Activated CD4-positive, alpha-beta T cell treated with anti-CD3 and anti-CD28 coated beads for 48 hours (primary cell): ENCODE measurements at regions not wholly inside any gene's neighbourhood (a gene's known extent, or its start where the extent isn't known, plus 50 kb on each side); places are given as distances from the start of the nearest gene placed in this dataset.

Source experiments
- DNase-seq: peaks from one replicate; pipeline ENCODE4 v3.0.0-alpha.2; 2020

DNA sequence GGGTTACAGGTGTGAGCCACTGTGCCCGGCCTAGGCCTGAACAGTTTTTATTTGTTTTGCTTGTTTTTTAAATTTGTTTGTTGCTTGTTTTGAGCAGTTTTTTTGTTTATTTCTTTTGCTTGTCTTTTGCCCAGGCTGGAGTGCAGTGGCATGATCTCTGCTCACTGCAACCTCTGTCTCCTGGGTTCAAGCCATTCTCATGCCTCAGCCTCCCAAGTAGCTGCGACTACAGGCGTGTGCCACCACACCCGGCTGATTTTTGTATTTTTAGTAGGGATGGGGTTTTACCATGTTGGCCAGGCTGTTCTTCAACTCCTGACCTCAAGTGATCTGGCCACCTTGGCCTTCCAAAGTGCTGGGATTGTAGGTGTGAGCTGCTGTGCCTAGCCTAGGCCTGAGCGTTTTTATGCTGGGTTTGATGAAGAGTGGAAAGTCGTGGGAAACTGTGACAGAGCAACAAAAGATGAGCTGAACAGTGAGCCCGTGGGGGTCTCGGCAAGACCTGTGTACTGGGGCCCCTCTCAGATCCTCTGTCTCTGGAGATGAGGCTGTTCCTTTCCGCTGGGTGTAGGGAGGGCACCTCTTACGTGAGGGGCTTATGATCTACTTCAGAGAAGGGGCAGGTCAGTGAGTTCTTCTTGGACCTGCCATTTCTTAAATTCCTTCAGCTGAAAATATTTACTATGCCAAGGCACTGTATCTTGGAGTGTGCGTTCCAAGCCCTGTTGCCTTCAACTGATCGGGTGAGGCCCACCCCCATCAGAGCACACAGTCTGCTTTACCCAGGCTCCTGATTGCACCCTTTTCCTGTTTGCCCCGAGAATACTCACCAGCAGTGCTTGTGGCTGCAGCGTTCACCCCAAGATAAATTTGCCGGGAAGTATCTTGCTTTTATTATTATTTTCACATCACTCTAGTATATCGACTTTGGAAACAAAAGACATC lies 322.1 kb downstream of the SEC14L1 start:
- no peak for DNase-seq

DNA sequence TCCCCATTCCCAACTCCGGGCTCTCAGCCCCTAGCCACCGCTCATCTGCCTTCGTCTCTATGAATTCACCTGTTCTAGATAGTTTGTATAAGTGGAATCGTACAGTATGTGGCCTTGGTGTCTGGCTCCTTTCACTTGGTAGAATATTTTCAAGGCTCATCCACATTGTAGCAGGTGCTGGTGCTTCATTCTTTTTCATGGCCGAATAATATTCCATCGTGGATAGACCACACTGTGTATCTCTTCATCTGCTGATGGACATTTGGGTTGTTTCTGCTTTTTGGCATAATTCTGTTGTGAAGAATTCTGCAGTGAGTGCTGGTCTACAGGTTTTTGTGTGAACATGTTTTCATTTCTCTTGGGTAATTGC lies 324.2 kb downstream of the SEC14L1 start:
- no peak for DNase-seq

DNA sequence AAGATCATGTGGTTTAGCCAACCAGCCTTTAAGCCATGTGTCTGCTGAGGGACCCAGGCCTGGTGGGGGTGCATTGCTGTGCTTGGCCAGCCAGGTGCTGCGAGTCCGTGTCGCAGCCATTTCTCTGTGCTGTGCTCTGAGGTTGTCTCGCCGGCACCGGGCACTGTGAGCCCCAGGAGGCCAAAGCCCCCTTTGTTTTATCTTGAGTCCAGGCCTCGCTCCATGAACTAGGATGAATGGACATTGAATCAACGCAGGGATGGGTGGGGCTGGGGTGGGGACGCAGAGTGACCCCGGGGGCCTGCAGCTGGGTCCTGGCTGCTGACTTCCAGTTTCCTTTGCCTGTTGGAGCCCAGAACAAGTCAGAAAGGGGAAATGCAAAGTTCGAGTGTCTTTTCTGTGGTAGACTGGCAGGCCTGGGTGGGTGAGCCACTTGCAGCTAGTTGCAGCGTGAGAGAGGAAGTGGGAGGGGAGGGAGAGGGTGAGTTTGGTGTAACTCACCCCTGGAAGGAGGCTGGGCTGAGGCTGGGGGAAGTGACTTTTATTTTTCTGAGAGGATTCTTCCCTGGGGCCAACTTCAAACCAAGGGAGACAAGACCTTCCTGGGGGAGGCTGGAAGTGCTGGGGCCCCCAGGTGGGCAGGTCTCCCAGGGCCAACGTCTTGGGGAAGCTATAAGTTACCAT lies 324.7 kb downstream of the SEC14L1 start:
- peak; percentile 84 for DNase-seq

DNA sequence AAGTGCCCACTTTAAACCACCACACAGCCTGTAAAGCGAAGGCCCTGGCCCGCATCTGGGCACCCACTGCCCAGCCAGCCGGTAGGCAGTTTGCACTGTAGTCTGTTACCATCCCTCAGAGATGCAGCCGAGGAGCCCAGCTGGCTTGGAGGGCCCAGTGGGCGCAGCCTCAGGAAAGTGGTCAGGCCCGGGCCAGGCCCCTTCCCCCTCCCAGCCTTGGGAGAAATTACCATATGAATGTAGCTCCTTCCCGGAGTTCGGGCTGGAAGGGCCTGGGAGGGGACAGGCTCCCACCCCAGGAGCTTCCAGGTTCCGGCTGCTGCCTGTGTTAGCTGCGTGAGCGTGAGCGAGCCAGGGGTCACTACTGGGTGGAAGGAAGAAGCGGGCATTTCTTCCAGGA lies 325.4 kb downstream of the SEC14L1 start:
- DNase-seq: no peak

DNA sequence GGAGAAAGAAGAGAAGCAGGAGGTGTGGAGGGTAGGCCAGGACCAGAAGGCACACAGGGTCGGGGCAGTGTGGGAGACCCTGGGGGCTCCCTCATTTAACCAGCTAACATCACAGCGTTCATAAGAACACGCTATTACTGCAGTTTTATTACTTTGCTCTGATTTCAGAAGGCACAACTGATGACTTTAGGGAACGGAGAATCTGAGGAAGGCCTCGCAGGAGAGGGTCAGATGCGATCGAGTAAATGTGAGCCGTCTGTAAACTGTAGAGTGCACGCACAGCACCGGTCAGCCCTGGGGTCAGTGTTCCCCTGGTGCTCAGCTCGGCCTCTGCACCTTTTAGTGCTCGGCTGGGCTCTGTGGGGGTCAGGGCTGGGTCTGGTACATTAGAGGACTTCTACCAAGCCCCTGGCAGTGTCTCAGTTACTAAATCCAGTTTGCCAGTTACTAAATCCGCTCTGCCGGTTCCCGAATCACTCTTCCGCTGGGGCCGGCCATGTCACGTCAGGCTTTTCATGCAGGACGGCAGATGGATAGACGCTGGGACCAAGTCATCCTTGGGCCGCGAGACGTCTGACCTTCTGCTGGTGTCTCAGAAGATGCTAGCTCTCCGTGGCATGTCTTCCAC lies 325.9 kb downstream of the SEC14L1 start:
- DNase-seq: no peak

DNA sequence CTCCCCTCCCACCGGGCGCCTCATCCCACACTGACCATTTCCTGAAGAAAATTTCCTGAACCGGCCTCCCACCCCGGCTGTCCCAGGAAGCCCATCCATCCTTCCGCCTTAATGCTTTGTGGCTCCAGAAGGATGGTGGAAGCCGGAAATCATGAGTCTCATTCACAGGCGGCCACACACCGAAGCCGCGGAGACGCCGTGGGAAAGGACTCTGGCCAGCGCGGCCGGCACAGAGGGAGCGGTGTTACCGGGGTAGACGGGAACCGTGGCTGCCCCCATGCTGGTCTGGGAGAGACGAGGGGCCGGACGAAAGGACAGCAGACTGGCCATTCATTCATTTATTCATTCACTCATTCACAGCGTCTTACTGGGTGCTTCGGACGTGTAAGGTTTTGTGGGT lies 326.8 kb downstream of the SEC14L1 start:
- no peak for DNase-seq

DNA sequence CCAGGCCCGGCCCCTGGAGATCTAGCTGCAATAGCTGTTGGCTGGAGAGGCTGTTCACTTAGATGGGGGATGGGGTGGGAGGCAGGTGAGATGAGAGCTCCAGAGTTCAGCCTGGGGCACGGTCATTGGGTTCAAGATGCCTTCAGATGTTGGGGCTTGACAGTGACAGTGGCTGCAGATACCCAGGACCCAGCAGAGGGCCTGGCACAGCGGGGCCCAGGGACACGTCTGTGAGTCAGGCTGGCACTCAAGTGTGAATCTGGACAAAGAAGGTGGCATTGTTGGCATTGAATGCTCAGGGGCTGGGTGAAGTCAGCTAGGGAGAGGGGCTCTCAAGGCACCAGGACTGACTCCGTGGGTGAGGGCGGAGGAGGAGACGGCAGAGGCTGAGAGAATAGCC lies 328.1 kb downstream of the SEC14L1 start:
- DNase-seq: no peak

DNA sequence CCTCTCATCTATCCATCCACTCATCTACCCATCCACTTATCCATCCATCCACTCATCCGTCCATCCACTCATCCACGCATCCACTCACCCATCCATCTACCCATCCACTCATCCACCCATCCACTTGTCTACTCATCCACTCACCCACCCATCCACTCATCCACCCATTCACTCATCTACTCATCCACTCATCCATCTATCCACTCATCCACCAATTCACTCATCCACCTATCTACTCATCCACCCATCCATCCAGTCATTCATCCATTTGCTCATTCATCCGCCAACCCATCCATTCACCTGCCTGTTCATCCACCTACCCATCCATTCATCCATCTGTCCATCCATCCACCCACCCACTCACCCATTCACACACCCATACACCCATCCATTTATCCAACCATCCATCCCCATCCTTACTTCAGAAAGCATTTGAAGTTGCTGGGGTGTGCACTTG lies 329.6 kb downstream of the SEC14L1 start:
- no peak for DNase-seq

DNA sequence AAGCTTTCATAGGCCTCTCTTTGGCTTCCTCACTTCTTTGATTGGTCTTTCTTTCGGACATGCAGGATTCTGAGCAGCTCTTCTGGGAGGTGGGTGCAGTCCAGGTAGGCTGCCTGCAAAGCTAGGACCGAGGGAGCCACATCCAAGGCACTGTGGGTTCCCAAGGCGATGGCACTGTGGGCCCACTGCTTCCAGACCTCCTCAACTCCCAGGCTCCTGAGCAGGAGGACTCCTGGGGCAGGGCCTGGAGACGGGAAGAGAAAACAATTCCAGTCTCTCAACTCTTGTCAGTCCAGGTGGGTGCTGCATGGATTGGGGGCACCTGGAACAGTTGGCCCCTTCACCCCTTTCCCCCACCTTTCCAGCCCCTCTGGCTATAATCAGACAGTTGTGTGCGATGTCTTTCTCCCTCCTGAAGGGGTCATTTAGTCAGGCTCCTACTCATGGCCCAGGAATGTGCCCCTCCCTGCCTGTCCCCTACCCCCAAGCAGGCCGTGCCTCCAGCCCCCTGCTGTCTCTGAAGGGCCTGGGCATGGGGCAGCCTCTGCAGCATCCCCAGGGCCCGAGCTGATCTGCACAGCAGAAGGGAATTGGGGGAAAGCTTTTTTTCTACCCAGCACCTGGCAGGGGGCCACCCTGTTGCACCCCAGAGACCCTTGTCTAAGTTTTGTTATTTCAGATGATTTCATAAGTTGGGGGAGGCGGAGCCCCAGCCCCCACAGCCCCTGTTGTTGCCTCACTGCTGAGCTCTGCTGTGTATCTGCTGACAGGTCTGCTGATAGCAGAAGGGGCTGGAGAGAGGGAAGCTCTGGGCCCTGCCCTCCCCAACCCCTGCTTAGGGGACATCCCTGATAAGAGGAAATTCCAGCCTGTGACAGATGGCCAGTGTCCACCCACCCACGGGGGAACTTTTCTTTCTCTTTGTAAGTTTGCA lies 330.3 kb downstream of the SEC14L1 start:
- DNase-seq: no peak

DNA sequence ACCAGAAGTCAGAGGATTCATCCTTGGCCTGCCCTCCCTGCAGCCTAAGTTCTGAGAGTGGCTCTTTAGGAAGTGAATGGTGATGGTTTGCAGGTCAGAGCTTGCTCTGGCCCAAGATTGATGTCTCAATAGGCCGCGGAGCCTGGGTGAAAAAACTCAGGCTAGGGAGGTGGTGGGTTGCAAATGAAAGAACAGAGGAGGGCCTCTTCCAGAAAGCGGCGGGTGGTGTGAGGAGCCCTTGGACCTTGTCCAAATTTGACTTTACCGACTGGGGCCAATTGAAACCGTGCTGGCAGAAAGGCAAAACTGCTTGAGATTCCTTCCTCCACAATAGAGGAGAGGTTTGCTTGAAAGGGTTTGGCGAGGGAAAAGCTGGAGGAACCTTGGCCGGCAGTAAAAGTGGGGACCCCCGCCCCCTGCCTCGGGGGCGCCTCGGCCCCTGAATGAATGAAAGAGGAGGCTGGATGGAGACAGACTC lies 331.3 kb downstream of the SEC14L1 start:
- DNase-seq: no peak

DNA sequence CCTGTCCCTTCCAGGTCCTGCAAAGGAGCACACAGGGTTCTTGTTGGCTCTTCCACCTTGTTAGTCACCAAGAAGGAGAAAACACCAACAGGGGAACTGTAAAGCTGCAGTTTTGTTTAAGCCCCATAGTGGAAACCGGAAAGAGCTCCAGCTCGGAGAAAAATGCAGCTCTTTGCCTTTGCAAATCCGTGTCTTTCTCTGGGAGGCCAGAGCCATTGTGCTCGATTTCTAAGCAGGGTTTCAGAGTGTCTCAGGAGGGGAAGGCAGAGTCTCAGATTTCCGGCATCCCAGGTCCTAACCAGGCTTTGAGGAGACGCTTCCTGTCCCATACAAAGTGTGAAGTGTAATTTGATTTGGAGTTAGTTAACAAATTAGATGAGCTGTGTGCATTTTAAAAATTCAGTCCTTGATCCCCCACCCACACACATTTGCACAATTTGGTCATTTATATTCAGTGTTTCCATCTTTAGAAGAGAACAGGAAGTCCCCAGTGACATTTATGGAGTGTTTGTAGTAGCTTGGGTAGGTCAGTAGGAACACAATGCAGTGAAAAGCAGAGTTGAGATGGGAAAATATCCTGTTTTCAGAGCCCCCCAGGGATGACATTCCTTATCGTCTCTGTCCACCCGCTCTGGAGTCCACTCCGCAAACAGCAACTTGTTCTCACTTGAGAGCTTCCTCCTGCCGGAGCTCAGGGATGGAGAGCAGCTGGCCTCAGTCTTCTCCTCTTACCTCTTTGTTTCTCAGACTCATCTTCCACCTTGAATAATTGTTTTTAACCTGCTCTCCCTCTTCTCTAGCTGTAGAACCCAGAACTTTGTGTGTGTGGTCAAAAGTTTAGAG lies 331.9 kb downstream of the SEC14L1 start:
- DNase-seq: peak; percentile 56

DNA sequence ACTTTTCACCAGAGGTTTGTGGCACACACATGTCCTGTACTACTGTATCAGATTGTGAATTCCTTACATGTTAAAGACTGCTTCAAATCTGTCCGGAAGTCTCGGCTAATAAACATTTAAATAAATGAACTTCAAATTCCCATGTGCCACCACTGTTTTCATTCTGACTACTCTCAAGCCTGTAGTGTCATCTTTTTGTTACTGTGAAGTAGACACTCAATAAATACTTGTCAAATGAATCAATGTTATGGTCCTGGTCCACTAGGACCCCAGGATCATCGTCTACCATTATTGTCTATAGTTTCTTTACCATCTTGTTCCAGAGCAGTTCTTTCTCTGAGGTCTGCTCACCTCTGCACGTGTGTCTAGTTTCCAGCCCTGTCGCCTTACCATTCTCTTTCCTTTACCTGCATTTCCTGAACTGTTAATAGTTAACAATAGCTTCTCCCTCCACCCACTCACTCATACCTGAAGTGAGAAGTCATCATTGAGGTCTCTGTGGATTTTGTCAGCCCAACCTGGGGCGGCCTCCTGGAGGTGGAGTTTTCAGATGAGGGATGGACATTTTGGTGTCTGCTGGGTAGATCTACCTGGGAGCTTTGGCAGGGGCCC lies 333.0 kb downstream of the SEC14L1 start:
- peak; percentile 67 for DNase-seq

DNA sequence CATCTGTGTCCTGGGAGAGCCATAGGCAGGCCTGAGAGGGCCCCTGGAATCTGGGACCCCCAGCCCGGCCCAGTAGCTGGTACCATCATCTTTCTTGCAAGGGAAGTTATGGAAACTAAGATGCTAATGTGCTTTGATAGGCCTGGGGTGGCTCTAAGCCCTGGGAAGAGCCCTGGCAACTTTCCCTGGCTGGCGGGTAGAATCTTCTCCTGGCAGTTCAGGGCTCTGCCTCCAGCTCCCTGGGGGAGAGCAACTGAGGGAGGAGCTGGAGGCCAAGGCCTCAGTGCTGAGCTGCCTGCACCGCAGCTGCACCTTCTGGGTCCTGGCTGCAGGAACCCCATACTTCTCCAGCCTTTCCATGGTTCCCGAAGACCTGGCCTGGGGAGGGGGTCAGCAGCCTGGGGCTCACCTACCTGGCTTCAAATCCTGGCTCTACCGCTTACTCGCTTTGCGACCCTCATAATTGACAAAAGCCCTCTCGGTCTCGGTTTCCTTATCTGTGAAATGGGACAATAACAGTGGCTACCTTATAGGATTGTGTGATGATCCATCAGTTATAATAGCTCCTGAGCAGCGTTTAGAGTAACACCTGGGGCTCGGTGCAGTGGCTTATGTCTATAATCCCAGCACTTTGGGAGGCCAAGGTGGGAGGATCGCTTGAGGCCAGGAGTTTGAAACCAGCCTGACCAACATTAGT lies 333.7 kb downstream of the SEC14L1 start:
- no peak for DNase-seq

DNA sequence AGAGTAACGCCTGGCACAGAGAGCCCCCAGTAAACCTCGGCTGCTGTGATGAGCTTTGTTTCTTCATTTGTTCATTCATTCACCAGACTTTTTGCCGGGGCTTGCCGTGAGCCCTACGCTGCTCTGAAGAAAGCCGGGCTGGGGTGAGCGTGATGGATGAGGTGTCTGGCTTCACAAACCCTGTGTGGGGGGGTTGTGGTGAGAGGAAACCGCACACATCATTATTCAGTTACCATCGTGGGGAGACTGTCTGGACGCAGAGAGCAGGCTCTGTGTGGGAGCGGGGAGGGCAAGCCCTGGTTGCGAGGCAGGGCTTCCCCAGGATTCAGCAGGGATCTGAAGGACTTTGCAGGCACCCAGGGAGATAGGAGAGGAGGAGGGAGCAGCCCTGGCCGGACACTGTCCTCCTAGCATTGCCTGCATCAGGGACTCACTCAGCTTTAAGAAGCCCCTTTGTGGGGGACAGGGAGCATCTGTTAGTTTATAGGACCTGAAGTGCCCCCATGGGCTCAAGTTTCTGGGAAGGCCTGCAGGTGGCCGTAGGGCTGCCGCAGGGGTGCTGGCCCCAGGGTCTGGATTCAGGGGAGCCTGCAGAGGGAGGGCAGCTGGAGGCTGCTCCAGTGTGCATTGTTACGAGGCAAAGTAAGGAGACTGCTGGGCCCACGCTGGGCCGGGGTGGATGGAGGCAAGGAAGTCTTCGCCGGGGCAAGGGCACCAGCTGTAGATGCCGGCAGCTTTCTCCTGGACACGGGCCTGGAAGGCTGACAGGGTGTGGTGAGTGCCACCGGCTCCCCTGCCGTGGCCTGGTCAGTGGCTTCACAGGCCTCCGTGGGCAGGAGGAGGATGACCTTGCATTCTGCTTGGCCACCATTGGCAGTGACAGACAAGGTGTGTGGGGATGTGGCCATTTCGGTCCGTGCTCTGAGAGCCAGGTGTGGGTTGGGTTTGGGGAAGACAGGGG lies 334.5 kb downstream of the SEC14L1 start:
- DNase-seq: peak; percentile 81

DNA sequence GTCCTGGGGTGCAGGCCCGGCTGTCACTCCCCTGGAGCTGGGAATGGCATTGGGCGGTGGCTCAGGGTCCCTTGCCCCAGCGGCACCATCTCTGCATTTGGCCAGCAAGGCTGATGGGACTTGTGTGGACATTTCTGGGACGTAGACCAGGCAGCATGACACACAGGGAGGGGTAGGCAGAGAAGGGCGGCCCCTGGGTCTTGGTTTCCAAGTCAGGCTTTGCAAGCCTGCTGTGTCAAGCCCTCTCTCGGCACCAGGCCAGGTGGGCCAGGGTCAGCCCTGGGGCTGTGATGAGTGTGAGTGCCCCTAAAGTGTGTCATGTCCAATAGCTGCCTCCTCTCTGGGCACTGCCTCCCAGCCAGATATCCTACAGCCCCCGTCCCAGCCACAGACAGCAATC lies 335.2 kb downstream of the SEC14L1 start:
- no peak for DNase-seq

DNA sequence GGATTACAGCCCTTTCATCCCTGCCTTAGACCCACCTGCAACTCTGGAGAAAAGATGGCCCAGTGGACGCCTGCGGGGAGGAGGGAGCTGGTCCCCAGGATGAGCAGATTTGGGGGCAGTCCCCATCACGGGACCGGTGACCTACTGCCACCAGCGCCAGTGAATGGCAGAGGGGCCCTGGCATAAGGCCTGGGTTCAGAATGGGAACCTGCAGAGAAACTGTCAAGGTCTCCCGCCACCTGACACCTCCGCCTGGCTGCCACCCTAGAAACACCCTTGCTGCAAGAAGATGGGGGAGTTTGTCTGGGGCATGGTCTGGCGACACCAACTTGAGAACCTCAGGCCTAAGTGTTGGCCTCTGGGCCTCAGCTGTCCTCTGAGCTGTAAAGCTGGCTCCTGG lies 335.7 kb downstream of the SEC14L1 start:
- DNase-seq: no peak

DNA sequence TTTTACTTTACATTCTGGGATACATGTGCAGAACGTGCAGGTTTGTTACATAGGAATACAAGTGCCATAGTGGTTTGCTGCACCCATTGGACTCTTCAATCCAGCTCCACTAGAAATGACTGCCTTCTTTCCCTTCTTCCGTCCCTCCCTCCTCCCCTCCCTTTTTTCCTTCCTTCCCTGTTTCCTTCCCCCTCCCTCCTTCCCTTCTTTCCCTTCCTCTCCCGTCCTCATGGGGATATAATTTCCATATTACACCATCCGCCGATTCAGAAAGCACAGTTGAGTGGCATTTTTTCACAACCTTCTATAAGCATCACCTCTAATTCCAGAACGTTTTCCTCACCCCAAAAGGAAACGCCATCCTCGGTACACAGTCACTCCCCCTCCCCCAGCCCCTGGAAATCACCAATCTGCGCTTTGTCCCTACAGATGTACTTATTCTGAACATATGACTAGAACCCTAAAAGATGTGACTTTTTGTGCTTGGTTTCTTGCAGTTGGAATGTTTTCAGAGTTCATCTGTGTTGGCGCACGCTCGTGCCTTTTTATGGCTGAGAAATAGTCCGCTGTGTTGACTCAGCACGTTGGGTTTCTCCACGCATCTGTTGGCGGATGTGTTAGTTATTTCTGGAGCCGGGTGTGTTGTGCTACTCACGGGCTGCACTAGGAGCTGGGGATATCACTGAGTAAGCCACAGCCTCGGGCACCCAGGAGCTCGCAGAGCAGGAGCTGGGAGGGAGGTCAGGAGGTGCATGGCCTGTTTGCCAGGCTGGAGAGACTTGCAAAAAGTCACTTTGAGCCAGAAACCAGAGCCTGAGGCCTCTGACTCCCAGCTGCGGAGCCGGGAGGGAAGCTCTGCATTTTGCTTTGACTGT lies 336.4 kb downstream of the SEC14L1 start:
- peak; percentile 51 for DNase-seq

DNA sequence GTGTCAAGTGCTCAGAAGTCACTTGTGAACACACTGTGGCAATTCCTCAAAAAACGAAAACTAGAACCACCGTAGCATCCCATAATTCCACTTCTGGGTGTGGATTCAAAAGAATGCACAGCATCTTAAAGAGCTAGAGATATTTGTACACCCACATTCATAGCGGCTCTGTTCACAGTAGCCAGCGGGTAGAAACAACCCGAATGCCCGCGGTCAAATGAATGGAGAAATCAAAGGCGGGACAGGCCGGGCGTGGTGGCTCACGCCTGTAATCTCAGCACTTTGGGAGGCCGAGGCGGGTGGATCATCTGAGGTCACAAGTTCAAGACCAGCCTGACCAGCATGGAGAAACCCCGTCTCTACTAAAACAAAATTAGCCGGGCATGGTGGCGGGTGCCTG lies 337.5 kb downstream of the SEC14L1 start:
- DNase-seq: no peak
